Neural progenitor cell (in vitro differentiated cells): ENCODE measurements at regions not wholly inside any gene's neighbourhood (a gene's known extent, or its start where the extent isn't known, plus 50 kb on each side); places are given as distances from the start of the nearest gene placed in this dataset.

Experiments used
- DNase-seq: peaks from one replicate; pipeline ENCODE4 v3.0.0-alpha.2; 2016; ENCODE audit warnings: low spot score
- H2AFZ ChIP-seq: fragments of 200-600 bp; sonication (generic); replicated peaks from 2 replicates; pipeline ENCODE4 v1.6.1; 2016; ENCODE audit warnings: antibody characterized with exemption
- H3F3A ChIP-seq: fragments of 200-600 bp; sonication (generic); 2 replicates; pipeline ENCODE4 v1.6.1; 2016; ENCODE audit warnings: antibody characterized with exemption, low read depth
- H3K27ac ChIP-seq: fragments of 200-600 bp; sonication (generic); 2 replicates; pipeline ENCODE4 v1.5.1; 2016; ENCODE audit warnings: mild to moderate bottlenecking
- H3K27me3 ChIP-seq: fragments of 200-600 bp; sonication (generic); 2 replicates; pipeline ENCODE4 v1.6.1; 2016; ENCODE audit warnings: mild to moderate bottlenecking, moderate library complexity
- H3K36me3 ChIP-seq: fragments of 200-600 bp; sonication (generic); 2 replicates; pipeline ENCODE4 v1.5.1; 2016
- H3K4me1 ChIP-seq: fragments of 200-600 bp; sonication (generic); 2 replicates; pipeline ENCODE4 v1.6.1; 2016; ENCODE audit warnings: mixed run types
- H3K4me2 ChIP-seq: fragments of 200-600 bp; sonication (generic); 2 replicates; pipeline ENCODE4 v1.6.1; 2016
- H3K4me3 ChIP-seq: fragments of 200-600 bp; sonication (generic); 2 replicates; pipeline ENCODE4 v1.5.1; 2016
- H3K79me2 ChIP-seq: fragments of 200-600 bp; sonication (generic); 2 replicates; pipeline ENCODE4 v1.6.1; 2016; ENCODE audit warnings: low read depth
- H3K9ac ChIP-seq: fragments of 200-600 bp; sonication (generic); 2 replicates; pipeline ENCODE4 v1.6.1; 2016
- H3K9me3 ChIP-seq: fragments of 200-600 bp; sonication (generic); 2 replicates; pipeline ENCODE4 v1.5.1; 2016; ENCODE audit warnings: low read depth
- H4K20me1 ChIP-seq: fragments of 200-600 bp; sonication (generic); 2 replicates; pipeline ENCODE4 v1.6.1; 2016; ENCODE audit warnings: low read depth
- H3K27ac Mint-ChIP-seq: 3 replicates; pipeline ENCODE4 v1.8.0; 2021; ENCODE audit warnings: mixed read lengths
- H3K27me3 Mint-ChIP-seq: 2 replicates; pipeline ENCODE4 v1.8.0; 2022; ENCODE audit warnings: low read depth, mild to moderate bottlenecking, inconsistent platforms, moderate library complexity, mixed read lengths; ENCODE audit not compliant: insufficient read depth
- H3K36me3 Mint-ChIP-seq: 3 replicates; pipeline ENCODE4 v1.8.0; 2021; ENCODE audit warnings: mixed read lengths
- H3K4me1 Mint-ChIP-seq: 3 replicates; pipeline ENCODE4 v1.8.0; 2021; ENCODE audit warnings: mixed read lengths
- H3K4me3 Mint-ChIP-seq: 3 replicates; pipeline ENCODE4 v1.8.0; 2021; ENCODE audit warnings: mild to moderate bottlenecking, moderate library complexity, mixed read lengths
- H3K9me3 Mint-ChIP-seq: 3 replicates; pipeline ENCODE4 v1.8.0; 2020; ENCODE audit warnings: mixed read lengths
- CTCF ChIP-seq: fragments of 200-600 bp; sonication (generic); IDR thresholded peaks from 2 replicates; pipeline ENCODE4 v1.5.1; 2017; ENCODE audit warnings: antibody characterized with exemption, mild to moderate bottlenecking
- EZH2 ChIP-seq: fragments of 200-600 bp; sonication (generic); IDR thresholded peaks from 2 replicates; pipeline ENCODE4 v1.6.1; 2017; ENCODE audit warnings: antibody characterized with exemption, mild to moderate bottlenecking, moderate library complexity
- EZH2phosphoT487 ChIP-seq: fragments of 200-600 bp; sonication (generic); IDR thresholded peaks from 2 replicates; pipeline ENCODE4 v1.6.1; 2017; ENCODE audit warnings: antibody characterized with exemption

GRCh38 chr13:65965501-65965900 is 1264.6 kb downstream of the PCDH9 start:
- Mint-ChIP-seq H3K36me3 (no peaks in the 10 kb centered on the region), H3K27me3 (no peaks in the 10 kb centered on the region), H3K4me1 (no peaks in the 10 kb centered on the region), H3K4me3 (no peak overlapping the region), H3K27ac (no peak overlapping the region), H3K9me3 (peaks cover 3% of the 10 kb centered on the region)
- Histone ChIP-seq H3K27me3 (no peaks in the 10 kb centered on the region), H3K79me2 (no peaks in the 10 kb centered on the region), H4K20me1 (no peaks in the 10 kb centered on the region), H3K4me1 (no peaks in the 10 kb centered on the region), H3F3A (no peaks in the 10 kb centered on the region), H3K9ac (no peak overlapping the region), H2AFZ (no peak overlapping the region), H3K27ac (no peak overlapping the region), H3K9me3 (no peaks in the 10 kb centered on the region), H3K4me2 (no peak overlapping the region), H3K4me3 (no peak overlapping the region), H3K36me3 (no peaks in the 10 kb centered on the region)
- no peak for DNase-seq
- no peak for TF ChIP-seq CTCF

- H4K20me1 ChIP-seq, result no peaks in the 10 kb centered on the region
- TF ChIP-seq CTCF (no peak), EZH2 (no peak), EZH2phosphoT487 (no peak)
- no peaks in the 10 kb centered on the region for H3K36me3 ChIP-seq
- no peaks in the 10 kb centered on the region for H3K79me2 ChIP-seq
- no peaks in the 10 kb centered on the region for H3K4me1 ChIP-seq
- Mint-ChIP-seq H3K27me3 (no peaks in the 10 kb centered on the region), H3K4me3 (no peak overlapping the region), H3K36me3 (no peaks in the 10 kb centered on the region), H3K4me1 (no peaks in the 10 kb centered on the region), H3K27ac (no peak overlapping the region), H3K9me3 (peaks cover 3% of the 10 kb centered on the region)
- no peaks in the 10 kb centered on the region for H3K27me3 ChIP-seq
- no peaks in the 10 kb centered on the region for H3K9me3 ChIP-seq
- H3K27ac ChIP-seq, result no peak overlapping the region
- H3K4me2 ChIP-seq, result no peak overlapping the region
- H3K4me3 ChIP-seq, result no peak overlapping the region
- DNase-seq, result no peak
- H3F3A ChIP-seq, result no peaks in the 10 kb centered on the region
- H2AFZ ChIP-seq, result no peak overlapping the region
- H3K9ac ChIP-seq, result no peak overlapping the region
Measured at GRCh38 chr13:65964672-65965071, 1265.5 kb downstream of the PCDH9 start.

GRCh38 chr13:65959305-65959704 is 1270.8 kb downstream of the PCDH9 start:
- H4K20me1 ChIP-seq, result no peaks in the 10 kb centered on the region
- Mint-ChIP-seq H3K4me3 (no peak overlapping the region), H3K4me1 (no peaks in the 10 kb centered on the region), H3K27me3 (no peaks in the 10 kb centered on the region), H3K9me3 (peaks cover 6% of the 10 kb centered on the region), H3K27ac (no peak overlapping the region), H3K36me3 (no peaks in the 10 kb centered on the region)
- no peak overlapping the region for H3K4me3 ChIP-seq
- H3K27me3 ChIP-seq, result no peaks in the 10 kb centered on the region
- no peaks in the 10 kb centered on the region for H3K79me2 ChIP-seq
- H3K4me2 ChIP-seq, result no peak overlapping the region
- H3F3A ChIP-seq, result no peaks in the 10 kb centered on the region
- H3K27ac ChIP-seq, result no peak overlapping the region
- no peak overlapping the region for H2AFZ ChIP-seq
- no peak overlapping the region for H3K9ac ChIP-seq
- no peaks in the 10 kb centered on the region for H3K4me1 ChIP-seq
- no peaks in the 10 kb centered on the region for H3K9me3 ChIP-seq
- H3K36me3 ChIP-seq, result no peaks in the 10 kb centered on the region
- DNase-seq, result no peak
- no peak for TF ChIP-seq EZH2
- TF ChIP-seq CTCF, result no peak
- no peak for TF ChIP-seq EZH2phosphoT487

- Histone ChIP-seq H3K27me3 (no peaks in the 10 kb centered on the region), H3K27ac (no peak overlapping the region), H3K9ac (no peak overlapping the region), H3K9me3 (no peaks in the 10 kb centered on the region), H3K4me3 (no peak overlapping the region), H3K36me3 (no peaks in the 10 kb centered on the region), H2AFZ (no peak overlapping the region), H3K4me1 (no peaks in the 10 kb centered on the region), H4K20me1 (no peaks in the 10 kb centered on the region), H3K4me2 (no peak overlapping the region), H3K79me2 (no peaks in the 10 kb centered on the region), H3F3A (no peaks in the 10 kb centered on the region)
- TF ChIP-seq EZH2, result no peak
- TF ChIP-seq CTCF, result no peak
- no peak for TF ChIP-seq EZH2phosphoT487
- no peak overlapping the region for H3K27ac Mint-ChIP-seq
- H3K27me3 Mint-ChIP-seq, result no peaks in the 10 kb centered on the region
- H3K4me3 Mint-ChIP-seq, result no peak overlapping the region
- no peaks in the 10 kb centered on the region for H3K9me3 Mint-ChIP-seq
- H3K36me3 Mint-ChIP-seq, result no peaks in the 10 kb centered on the region
- no peak for DNase-seq
- no peaks in the 10 kb centered on the region for H3K4me1 Mint-ChIP-seq
Measured at GRCh38 chr13:65946387-65946786, 1283.7 kb downstream of the PCDH9 start.
